ENCODE measurements at regions not wholly inside any gene's neighbourhood (a gene's known extent, or its start where the extent isn't known, plus 50 kb on each side); places are given as distances from the start of the nearest gene placed in this dataset.
A peak's percentile ranks its signal among the peaks of the same experiment; 100 is the strongest.

GRCh38 chr2:11068079-11068741, 87.1 kb upstream of the SLC66A3 start:
- no peak overlapping the region for H4K8ac ChIP-seq (ENCODE audit: extremely low read depth, insufficient read depth, low read length)
- DNase-seq (ENCODE audit: low read depth in 1 of 2, low spot score in 2 of 2): peak in 1 of 2 experiments; percentile 27
- no peaks in the 10 kb centered on the region for H3K9me3 ChIP-seq (ENCODE audit: insufficient read depth in 2 of 2, low read depth in 1 of 2, low read length in 1 of 2)
- no peak overlapping the region for H3K9ac ChIP-seq (replicated peaks in 1 of 4; ENCODE audit: extremely low read depth in 1 of 4, low read depth in 3 of 4, low read length in 3 of 4)
- H3K36me3 ChIP-seq (ENCODE audit: control insufficient read depth in 2 of 4, insufficient read depth in 4 of 4, low read length in 3 of 4): no peaks in the 10 kb centered on the region
- H3K79me2 ChIP-seq (ENCODE audit: control insufficient read depth in 1 of 2, insufficient read depth in 2 of 2, low read length in 2 of 2): no peaks in the 10 kb centered on the region
- no peak overlapping the region for H4K5ac ChIP-seq (ENCODE audit: insufficient read length, low read depth, low read length)
- 91% methylated on average over 11 of the region's 11 CpGs; no CpG with 5 or more reads in 1 of the 2 experiments for WGBS, 2 experiments (ENCODE audit: extremely low coverage in 1 of 2, insufficient coverage in 1 of 2, insufficient read length in 1 of 2, insufficient replicate concordance in 2 of 2, low coverage in 1 of 2, low lambda C conversion rate in 2 of 2, missing lambda C conversion rate in 1 of 2)
- H3K27me3 ChIP-seq (replicated peaks in 1 of 4; ENCODE audit: control insufficient read depth in 3 of 4, extremely low read depth in 1 of 4, insufficient read depth in 3 of 4, low read length in 3 of 4): no peaks in the 10 kb centered on the region
- H3K4me1 ChIP-seq (replicated peaks in 1 of 4; ENCODE audit: control insufficient read depth in 3 of 4, insufficient read depth in 4 of 4, low read length in 3 of 4): peaks cover 0 to 6% (median 3%) of the 10 kb centered on the region in 4 experiments; a peak in 3 of 7 replicates
- no peak overlapping the region for H2AFZ ChIP-seq (ENCODE audit: low read length)
- H4K20me1 ChIP-seq (replicated peaks in 1 of 2; ENCODE audit: control insufficient read depth in 1 of 2, insufficient read depth in 2 of 2, low read length in 2 of 2): no peaks in the 10 kb centered on the region
- H3K27ac ChIP-seq (ENCODE audit: low read depth, low read length): no peak overlapping the region
- H2AK5ac ChIP-seq (ENCODE audit: low read depth, low read length): no peak overlapping the region
- H2BK120ac ChIP-seq (replicated peaks; ENCODE audit: low read depth, low read length): no peak overlapping the region
- no peak overlapping the region for H3K4me3 ChIP-seq (ENCODE audit: extremely low read depth in 1 of 4, insufficient read depth in 2 of 4, low read depth in 3 of 4, low read length in 4 of 4)
- no peak overlapping the region for H3K14ac ChIP-seq (ENCODE audit: insufficient read length)
- TF ChIP-seq SP1 (IDR thresholded peaks at IDR 0.05; ENCODE audit: low read depth, low read length) (no peak), RAD21 (IDR thresholded peaks at IDR 0.05 in 1 of 2, conservative IDR thresholded peaks at IDR 0.05 in 1 of 2; ENCODE audit: low read depth in 2 of 2, low read length in 2 of 2) (peak in 1 of 2 experiments; percentile 47; a peak in 1 of 4 replicates)
- H2BK15ac ChIP-seq (ENCODE audit: low read length): no peak overlapping the region
- ChIA-PET CTCF (ENCODE audit: partially characterized antibody) (interaction anchor here (0.6 to 1.6 kb wide), 5 partner anchors 45 to 158 kb away, joined by 3 to 5 read pairs (median 4); no protein-coding TSS in a partner anchor), POLR2A (ENCODE audit: partially characterized antibody) (no interaction called here)
- no peak overlapping the region for H2BK12ac ChIP-seq (ENCODE audit: low read depth, low read length)
- no peak overlapping the region for H3K23ac ChIP-seq (ENCODE audit: insufficient read length)
- no peak overlapping the region for H3K18ac ChIP-seq (ENCODE audit: extremely low read depth, low read length)
- H3K56ac ChIP-seq (replicated peaks; ENCODE audit: insufficient read length, low read depth, low read length): no peak overlapping the region
- no peak overlapping the region for H2BK5ac ChIP-seq (ENCODE audit: low read depth, low read length)
- no peak overlapping the region for H3K4ac ChIP-seq (replicated peaks; ENCODE audit: insufficient read length, low read depth, low read length)
- no peaks in the 10 kb centered on the region for H3K23me2 ChIP-seq (ENCODE audit: low read depth, low read length)
- no peak overlapping the region for H4K91ac ChIP-seq (replicated peaks; ENCODE audit: insufficient read length, low read length)
- FAIRE-seq: no peak
- no peaks in the 10 kb centered on the region for H3K79me1 ChIP-seq (ENCODE audit: low read depth, low read length)
- no peak overlapping the region for H3K4me2 ChIP-seq (ENCODE audit: insufficient read depth in 1 of 2, low read depth in 2 of 2, low read length in 2 of 2)
- no peak overlapping the region for H2BK20ac ChIP-seq (ENCODE audit: low read length)

Data from H1 (cell line).